ENCODE measurements at regions not wholly inside any gene's neighbourhood (a gene's known extent, or its start where the extent isn't known, plus 50 kb on each side); places are given as distances from the start of the nearest gene placed in this dataset.

GRCh38 chr15:47505712-47506328 is 211.5 kb upstream of the SEMA6D start:
- no peak for DNase-seq (ENCODE audit: low read depth in 2 of 2)

- DNase-seq (ENCODE audit: low read depth in 2 of 2): no peak
Measured at GRCh38 chr15:47506329-47507100, 210.8 kb upstream of the SEMA6D start.

GRCh38 chr15:47507221-47507985 is 209.9 kb upstream of the SEMA6D start:
- DNase-seq (ENCODE audit: low read depth in 2 of 2): no peak

DNA sequence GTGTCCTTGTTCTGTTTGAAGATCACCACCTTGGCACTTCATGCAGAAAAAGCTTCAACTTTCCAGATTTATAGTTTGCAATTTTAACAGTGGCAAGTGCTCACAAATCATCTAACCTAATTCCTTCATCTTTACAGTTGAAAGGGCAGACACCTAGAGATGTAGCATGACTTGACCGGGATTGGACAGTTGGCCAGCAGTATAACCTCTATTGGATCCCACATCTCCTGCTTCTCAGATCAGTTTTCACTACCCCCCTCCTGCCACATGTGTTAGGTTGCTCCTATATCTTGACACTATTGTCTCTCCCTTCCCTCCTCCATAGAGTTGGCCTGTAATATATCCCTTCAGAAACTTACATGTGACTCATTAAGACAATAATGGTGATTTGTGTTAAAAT is 206.0 kb upstream of the SEMA6D start:
- DNase-seq (ENCODE audit: low read depth in 2 of 2): no peak

GRCh38 chr15:47513471-47513870 is 203.8 kb upstream of the SEMA6D start:
- DNase-seq (ENCODE audit: low read depth in 2 of 2): no peak

GRCh38 chr15:47514200-47514652 is 203.1 kb upstream of the SEMA6D start:
- DNase-seq (ENCODE audit: low read depth in 2 of 2): no peak

DNA sequence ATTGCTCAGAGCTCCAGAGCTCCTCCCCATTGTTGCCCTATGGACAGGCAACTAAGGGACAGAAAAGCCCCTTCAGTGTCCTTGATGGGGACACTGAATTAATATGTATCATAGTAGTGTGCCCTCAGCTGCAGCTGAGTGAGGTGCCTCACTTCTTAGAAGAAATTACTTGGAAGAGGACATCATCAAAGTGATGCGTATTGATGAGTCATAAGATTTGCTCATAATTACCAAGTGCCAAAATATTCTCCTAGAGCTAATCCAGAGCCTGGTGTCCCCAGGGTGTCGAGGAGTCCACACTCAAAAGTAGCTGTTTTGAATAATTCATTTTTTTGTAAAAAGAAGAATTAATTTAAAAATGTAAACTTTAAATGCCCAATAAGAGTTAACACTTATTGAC is 200.7 kb upstream of the SEMA6D start:
- DNase-seq (ENCODE audit: low read depth in 2 of 2): no peak

DNA sequence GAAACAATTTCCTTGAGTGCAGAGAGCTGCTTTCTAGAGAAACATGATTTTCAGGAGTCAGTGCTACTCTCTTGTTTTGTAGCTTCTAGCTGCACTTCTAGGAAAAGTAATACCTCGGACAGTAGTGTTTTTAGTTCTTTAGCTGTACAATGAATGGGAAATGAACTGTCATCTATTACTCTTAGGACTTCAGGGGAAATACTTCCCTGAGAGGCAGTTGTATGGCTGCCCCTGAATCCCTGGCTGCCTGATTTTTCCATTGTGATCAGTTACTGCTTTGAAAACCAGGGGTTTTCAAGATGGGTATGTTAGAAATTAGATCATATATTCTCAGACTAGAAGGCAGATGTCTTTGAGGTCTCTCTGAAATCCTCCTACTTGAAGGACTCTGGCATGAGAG is 200.3 kb upstream of the SEMA6D start:
- no peak for DNase-seq (ENCODE audit: low read depth in 2 of 2)

GRCh38 chr15:47517737-47518136 is 199.6 kb upstream of the SEMA6D start:
- no peak for DNase-seq (ENCODE audit: low read depth in 2 of 2)

GRCh38 chr15:47523681-47524475 is 193.4 kb upstream of the SEMA6D start:
- no peak for DNase-seq (ENCODE audit: low read depth in 2 of 2)

DNA sequence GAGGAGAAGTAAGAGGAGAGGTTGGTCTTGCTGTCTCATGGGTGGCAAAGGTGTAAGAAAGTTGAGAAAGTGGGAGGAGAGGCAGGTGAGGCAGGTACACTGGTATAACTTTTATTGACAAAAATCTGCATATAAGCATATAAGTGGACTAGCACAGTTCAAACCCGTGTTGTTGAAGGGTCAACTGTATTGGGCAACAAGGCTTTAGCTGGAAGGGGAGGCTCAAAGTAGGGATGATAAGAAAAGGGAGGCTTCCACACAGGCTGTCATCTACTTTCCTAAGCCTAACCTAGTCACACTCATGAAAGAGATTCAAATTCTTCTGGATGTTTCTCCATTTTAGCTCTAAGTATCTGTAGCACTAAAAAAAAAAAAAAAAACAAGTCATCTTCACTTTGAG is 188.1 kb upstream of the SEMA6D start:
- DNase-seq (ENCODE audit: low read depth in 2 of 2): no peak

DNA sequence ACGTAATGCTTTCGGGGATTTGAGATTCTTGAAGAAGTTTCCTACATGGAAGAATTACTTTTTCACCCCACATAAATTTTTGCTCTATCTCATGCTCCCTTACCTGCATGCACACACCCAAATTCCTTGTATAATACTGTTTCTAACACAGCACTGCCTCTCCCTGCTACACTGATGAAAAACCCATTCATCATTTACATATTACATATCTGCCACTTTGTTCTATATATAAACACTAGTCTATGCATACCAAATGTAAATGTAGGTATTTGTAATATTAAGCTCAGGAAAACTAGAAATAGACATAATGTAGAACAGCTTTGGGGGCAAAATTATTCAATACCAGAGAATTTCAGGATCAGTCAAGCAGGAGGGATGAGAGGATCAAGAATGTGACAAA is 182.6 kb upstream of the SEMA6D start:
- no peak for DNase-seq (ENCODE audit: low read depth in 2 of 2)

- DNase-seq (ENCODE audit: low read depth in 2 of 2): no peak
Measured at GRCh38 chr15:47541562-47541961, 175.7 kb upstream of the SEMA6D start.

DNA sequence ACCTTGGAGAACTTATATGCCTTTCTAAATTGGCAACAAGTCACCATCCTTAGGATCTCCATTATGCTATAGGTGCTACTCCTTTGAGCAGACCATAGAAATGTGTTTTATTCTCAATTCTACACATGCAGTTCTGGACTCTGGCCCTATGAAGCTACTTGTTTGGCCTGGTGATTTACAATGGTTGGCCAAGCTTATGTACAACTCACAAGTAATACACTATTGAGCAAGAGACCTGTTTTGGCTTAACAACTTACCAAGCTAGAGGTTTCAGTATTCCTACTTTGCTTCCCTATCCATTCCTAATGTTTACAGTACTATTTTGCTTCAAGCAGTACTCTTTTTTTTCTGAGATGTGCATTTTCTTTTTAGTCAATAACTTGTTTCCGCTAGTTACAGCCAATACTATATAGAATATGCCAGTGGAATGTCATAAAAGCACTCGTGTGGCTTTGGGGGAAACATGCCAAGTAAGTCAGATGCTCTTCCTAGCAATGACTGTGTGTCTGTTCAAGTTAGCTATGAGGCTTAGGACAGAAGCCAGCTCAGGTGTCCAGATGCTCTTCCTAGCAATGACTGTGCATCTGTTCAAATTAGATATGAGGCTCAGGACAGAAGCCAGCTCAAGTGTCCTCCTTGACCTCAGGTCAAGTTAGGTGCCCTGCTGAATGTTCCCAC is 174.9 kb upstream of the SEMA6D start:
- no peak for DNase-seq (ENCODE audit: low read depth in 2 of 2)

DNA sequence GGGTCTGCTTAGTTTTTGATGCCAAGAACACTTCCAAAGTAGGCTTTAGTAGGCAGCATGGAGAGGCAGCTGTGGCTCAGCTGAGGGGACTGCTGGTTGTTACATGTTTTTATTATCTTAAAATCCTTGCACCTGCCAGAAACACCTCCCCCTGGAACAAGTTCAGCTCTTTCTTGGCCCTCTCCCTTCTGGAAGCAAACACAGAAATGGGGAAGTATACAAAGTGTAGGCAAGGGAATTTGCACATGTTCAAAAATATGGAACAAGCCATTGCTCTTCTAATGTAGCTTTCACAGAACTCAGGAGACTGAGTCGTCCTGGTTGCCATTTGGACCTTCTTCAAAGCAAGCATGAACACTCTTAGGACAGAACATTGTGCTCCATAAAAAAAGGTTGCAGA is 169.1 kb upstream of the SEMA6D start:
- DNase-seq (ENCODE audit: low read depth in 2 of 2): no peak

DNA sequence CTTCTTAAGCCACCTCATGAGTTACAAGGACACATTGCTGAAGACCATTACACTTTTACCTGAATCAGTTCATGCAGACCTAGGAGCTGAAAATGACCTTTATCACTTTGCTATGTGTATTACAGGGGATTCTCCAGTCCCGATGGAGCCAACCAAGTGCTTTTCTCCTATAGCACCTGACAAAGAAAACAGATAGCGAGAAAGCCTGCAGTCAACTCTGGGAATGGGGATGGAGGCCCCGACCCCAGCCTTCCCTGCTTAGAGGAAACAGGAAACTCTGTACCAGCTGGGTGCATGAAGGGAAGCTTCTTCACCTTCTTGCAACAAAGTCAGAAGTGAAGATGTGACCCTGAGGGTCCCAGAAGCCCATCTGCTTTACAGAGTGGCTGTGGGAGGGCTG is 168.3 kb upstream of the SEMA6D start:
- no peak for DNase-seq (ENCODE audit: low read depth in 2 of 2)

- no peak for DNase-seq (ENCODE audit: low read depth in 2 of 2)
Measured at GRCh38 chr15:47551079-47551478, 166.2 kb upstream of the SEMA6D start.

DNA sequence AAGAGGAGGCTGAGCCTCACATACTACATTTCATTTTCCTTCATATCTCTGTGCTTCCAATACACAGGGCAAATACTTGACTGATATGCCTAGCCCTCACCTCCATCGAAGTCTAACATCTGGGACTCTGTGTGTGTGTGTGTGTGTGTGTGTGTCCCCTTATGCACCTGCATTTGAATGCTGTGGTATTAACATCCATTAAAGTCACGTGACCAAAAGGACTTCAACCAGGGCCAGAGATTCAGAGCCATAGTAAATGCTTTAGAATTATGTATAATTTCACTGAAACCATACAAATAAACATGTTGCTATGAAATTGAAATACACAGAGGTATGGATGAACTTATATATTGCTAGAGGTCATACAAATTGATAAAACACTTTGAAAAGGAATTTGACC is 165.8 kb upstream of the SEMA6D start:
- DNase-seq (ENCODE audit: low read depth in 2 of 2): no peak

- DNase-seq (ENCODE audit: low read depth in 2 of 2): no peak
Measured at GRCh38 chr15:47552978-47553608, 164.2 kb upstream of the SEMA6D start.

DNA sequence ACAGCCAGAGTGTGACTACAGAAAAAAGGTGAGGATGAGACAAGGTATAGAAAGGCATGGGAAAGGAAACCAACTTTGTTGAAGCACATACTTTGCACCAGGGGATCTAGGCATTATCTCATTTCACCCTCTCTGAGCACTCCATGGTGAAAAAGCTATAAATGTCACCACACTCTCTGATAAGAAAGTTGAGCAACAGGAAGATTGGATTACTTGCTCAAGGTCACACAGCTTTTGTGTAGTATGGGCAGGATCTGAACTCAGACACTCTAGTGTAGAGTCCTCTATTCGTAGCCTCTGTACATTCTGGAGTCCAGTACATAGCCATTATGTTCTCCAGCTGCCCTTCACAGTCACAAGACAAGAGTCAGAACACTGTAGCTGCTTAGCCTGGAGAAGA is 163.4 kb upstream of the SEMA6D start:
- DNase-seq (ENCODE audit: low read depth in 2 of 2): no peak

DNA sequence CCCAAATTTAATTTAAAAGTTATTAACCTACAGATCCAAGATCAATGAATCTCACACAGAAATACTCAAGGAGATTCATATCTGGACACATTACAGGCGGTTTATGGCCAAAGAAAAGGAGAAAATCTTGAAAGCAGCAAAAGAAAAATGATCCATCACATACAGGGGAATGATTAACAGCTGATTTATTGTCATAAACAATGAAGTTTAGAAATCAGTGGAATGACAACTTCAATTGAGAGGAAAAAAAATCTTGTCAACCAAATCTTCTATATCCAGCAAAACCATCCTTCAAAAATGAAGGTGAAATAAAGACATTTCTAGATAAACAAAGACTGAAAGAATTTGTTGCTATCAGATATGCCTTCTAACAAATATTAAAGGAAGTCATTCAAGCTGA is 156.2 kb upstream of the SEMA6D start:
- DNase-seq (ENCODE audit: low read depth in 2 of 2): no peak
